ENCODE measurements at regions not wholly inside any gene's neighbourhood (a gene's known extent, or its start where the extent isn't known, plus 50 kb on each side); places are given as distances from the start of the nearest gene placed in this dataset.

DNA sequence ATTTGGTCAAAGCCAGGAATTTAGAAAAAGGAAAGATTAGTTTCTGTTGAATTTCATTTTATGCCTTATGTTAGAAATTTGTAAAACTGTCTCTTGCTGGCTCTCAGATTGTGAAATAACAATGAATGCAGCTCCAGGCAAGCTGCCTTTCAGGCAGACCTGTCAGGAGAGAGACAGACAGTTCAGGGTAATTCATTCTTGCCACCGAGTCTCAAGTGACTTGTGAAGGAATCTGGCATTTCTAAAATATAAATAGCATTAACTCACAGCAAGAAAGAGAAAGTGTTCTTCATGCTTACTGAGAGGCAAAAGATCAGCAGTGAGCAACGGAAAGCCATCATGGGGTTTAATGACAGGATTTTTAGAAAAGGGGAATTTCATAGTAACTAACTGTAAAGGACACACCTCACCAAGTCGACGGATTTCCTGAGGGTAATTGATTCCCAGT is 442.3 kb upstream of the AKR1E2 start:
- H3K27ac Mint-ChIP-seq (ENCODE audit: unreplicated experiment) = no peak overlapping the region
- no peaks in the 10 kb centered on the region for H3K9me3 Mint-ChIP-seq (ENCODE audit: low read depth, unreplicated experiment)
- H3K27me3 Mint-ChIP-seq (ENCODE audit: unreplicated experiment) = no peaks in the 10 kb centered on the region
- CTCF ChIA-PET = no interaction called here
- BruUV-seq (replicated peaks) = no TSS peak
- TF ChIP-seq, protein P1, sequence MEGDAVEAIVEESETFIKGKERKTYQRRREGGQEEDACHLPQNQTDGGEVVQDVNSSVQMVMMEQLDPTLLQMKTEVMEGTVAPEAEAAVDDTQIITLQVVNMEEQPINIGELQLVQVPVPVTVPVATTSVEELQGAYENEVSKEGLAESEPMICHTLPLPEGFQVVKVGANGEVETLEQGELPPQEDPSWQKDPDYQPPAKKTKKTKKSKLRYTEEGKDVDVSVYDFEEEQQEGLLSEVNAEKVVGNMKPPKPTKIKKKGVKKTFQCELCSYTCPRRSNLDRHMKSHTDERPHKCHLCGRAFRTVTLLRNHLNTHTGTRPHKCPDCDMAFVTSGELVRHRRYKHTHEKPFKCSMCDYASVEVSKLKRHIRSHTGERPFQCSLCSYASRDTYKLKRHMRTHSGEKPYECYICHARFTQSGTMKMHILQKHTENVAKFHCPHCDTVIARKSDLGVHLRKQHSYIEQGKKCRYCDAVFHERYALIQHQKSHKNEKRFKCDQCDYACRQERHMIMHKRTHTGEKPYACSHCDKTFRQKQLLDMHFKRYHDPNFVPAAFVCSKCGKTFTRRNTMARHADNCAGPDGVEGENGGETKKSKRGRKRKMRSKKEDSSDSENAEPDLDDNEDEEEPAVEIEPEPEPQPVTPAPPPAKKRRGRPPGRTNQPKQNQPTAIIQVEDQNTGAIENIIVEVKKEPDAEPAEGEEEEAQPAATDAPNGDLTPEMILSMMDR (IDR thresholded peaks at IDR 0.05; ENCODE audit: unreplicated experiment) = no peak
- no peak for DNase-seq
- no peak overlapping the region for H3K4me3 Mint-ChIP-seq (ENCODE audit: low read depth, unreplicated experiment)
- no peaks in the 10 kb centered on the region for H3K36me3 Mint-ChIP-seq (ENCODE audit: insufficient read depth, unreplicated experiment)
- H3K4me1 Mint-ChIP-seq (ENCODE audit: low read depth, unreplicated experiment) = no peaks in the 10 kb centered on the region
- intact Hi-C loops (cut with micrococcal nuclease; ENCODE audit: unreplicated experiment) = no loop called here

DNA sequence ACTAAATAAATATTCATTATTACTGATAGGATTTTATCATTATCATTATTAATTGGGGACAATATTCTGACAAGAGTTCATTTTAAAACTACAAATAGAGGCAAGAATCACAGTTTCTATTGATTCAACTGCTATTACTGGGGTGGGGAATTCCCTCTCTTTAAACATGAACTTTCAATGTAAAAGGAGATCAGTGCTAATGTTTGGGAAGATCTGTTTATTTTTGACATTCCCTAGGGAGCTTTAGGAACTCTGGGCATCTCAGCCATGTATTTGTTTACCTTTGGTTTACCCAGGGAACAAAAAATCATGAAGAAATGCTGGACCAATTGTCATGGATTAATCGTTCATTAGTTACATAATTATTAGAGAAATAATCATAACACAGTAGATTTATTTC is 443.2 kb upstream of the AKR1E2 start:
- CTCF ChIA-PET = interaction anchor here (0.8 kb wide), 1 partner anchor 629 kb away, joined by 3 read pairs; no protein-coding TSS in a partner anchor
- intact Hi-C loops (cut with micrococcal nuclease; ENCODE audit: unreplicated experiment) = no loop called here
- BruUV-seq (replicated peaks) = no TSS peak

DNA sequence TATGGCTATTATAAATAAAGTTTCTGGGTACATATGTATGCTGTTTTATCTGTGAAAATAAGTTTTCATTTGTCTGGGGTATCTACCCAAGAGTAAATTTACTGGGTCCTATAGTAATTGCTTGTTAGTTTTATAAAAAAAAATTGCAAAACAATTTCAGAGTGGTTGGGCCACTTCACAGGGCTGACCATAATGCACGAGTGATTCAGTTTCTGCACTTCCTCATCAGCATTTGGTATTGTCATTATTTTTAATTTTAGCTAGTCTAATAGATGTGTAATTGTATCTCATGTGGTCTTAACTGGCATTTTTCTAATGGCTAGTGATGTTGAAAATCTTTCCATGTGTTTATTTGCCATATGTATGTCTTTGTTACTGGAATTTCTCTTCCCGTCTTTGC is 452.4 kb upstream of the AKR1E2 start:
- Mint-ChIP-seq H3K4me1 (ENCODE audit: low read depth, unreplicated experiment) (no peaks in the 10 kb centered on the region), H3K27ac (ENCODE audit: unreplicated experiment) (no peak overlapping the region), H3K9me3 (ENCODE audit: low read depth, unreplicated experiment) (peaks cover 2% of the 10 kb centered on the region), H3K27me3 (ENCODE audit: unreplicated experiment) (no peaks in the 10 kb centered on the region), H3K4me3 (ENCODE audit: low read depth, unreplicated experiment) (no peak overlapping the region), H3K36me3 (ENCODE audit: insufficient read depth, unreplicated experiment) (no peaks in the 10 kb centered on the region)
- no peak for DNase-seq
- intact Hi-C loops (cut with micrococcal nuclease; ENCODE audit: unreplicated experiment) = no loop called here
- CTCF ChIA-PET = no interaction called here
- TF ChIP-seq, protein P1 (IDR thresholded peaks at IDR 0.05; ENCODE audit: unreplicated experiment) = no peak
- BruUV-seq (replicated peaks) = no TSS peak

More for the DNA sequence above, 443.2 kb upstream of the AKR1E2 start:
- H3K9me3 Mint-ChIP-seq (ENCODE audit: low read depth, unreplicated experiment) = no peaks in the 10 kb centered on the region
- TF ChIP-seq, protein P1 (IDR thresholded peaks at IDR 0.05; ENCODE audit: unreplicated experiment) = no peak
- no peak overlapping the region for H3K4me3 Mint-ChIP-seq (ENCODE audit: low read depth, unreplicated experiment)
- H3K27me3 Mint-ChIP-seq (ENCODE audit: unreplicated experiment) = no peaks in the 10 kb centered on the region
- no peaks in the 10 kb centered on the region for H3K4me1 Mint-ChIP-seq (ENCODE audit: low read depth, unreplicated experiment)
- no peaks in the 10 kb centered on the region for H3K36me3 Mint-ChIP-seq (ENCODE audit: insufficient read depth, unreplicated experiment)
- no peak overlapping the region for H3K27ac Mint-ChIP-seq (ENCODE audit: unreplicated experiment)
- no peak for DNase-seq

DNA sequence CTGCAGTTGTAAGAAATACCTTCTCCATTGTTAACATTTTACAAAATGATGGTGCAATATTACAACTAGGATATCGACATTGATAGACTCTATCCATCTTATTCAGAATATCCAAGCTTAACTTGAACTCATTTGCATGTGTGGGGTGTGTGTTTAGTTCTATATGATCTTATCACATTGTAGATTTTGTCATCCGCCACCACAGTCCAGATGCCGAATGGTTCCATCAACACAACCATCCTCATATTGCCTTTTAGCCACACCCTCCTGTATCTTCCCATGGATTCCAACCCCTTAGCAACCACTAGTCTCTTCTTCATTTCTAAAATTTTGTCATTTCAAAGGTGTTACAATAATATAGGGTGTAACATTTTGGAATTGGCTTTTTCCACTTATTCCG is 452.9 kb upstream of the AKR1E2 start:
- CTCF ChIA-PET = no interaction called here
- H3K9me3 Mint-ChIP-seq (ENCODE audit: low read depth, unreplicated experiment) = peaks cover 2% of the 10 kb centered on the region
- no peak for DNase-seq
- intact Hi-C loops (cut with micrococcal nuclease; ENCODE audit: unreplicated experiment) = no loop called here
- no peaks in the 10 kb centered on the region for H3K4me1 Mint-ChIP-seq (ENCODE audit: low read depth, unreplicated experiment)
- no peaks in the 10 kb centered on the region for H3K36me3 Mint-ChIP-seq (ENCODE audit: insufficient read depth, unreplicated experiment)
- no peaks in the 10 kb centered on the region for H3K27me3 Mint-ChIP-seq (ENCODE audit: unreplicated experiment)
- no TSS peak for BruUV-seq (replicated peaks)
- no peak overlapping the region for H3K4me3 Mint-ChIP-seq (ENCODE audit: low read depth, unreplicated experiment)
- H3K27ac Mint-ChIP-seq (ENCODE audit: unreplicated experiment) = no peak overlapping the region
- TF ChIP-seq, protein P1 (IDR thresholded peaks at IDR 0.05; ENCODE audit: unreplicated experiment) = no peak

All from Calu3 (cell line).